BJ (cell line): ENCODE measurements at regions not wholly inside any gene's neighbourhood (a gene's known extent, or its start where the extent isn't known, plus 50 kb on each side); places are given as distances from the start of the nearest gene placed in this dataset.

Experiments used
- CTCF ChIA-PET: fragments of 350-600 bp; formaldehyde crosslinking; extraction: SDS; loops from one replicate; lab custom pipeline; 2021; ENCODE audit warnings: antibody characterized with exemption, inconsistent platforms; lab: Yijun Ruan, JAX
- POLR2A ChIA-PET: fragments of 300-600 bp; sonication (Branson Sonifier 250); formaldehyde crosslinking; extraction: SDS; loops from one replicate; lab custom pipeline; 2021; ENCODE audit warnings: antibody characterized with exemption; lab: Charles Lee
- DNase-seq: peaks from one replicate; pipeline ENCODE4 v3.0.0-alpha.2; 2011; ENCODE audit warnings: low read depth
- H3K27me3 ChIP-seq: 2 replicates; pipeline ENCODE4 v1.6.0; 2011; ENCODE audit warnings: low read length; ENCODE audit not compliant: control insufficient read depth, insufficient read depth
- H3K36me3 ChIP-seq: 2 replicates; pipeline ENCODE4 v1.5.1; 2011; ENCODE audit warnings: low read length; ENCODE audit not compliant: control insufficient read depth, insufficient read depth
- H3K4me3 ChIP-seq: 2 replicates; pipeline ENCODE4 v1.5.1; 2011; ENCODE audit warnings: low read depth, mild to moderate bottlenecking, control low read depth, low read length
- CTCF ChIP-seq: IDR thresholded peaks from 2 replicates; pipeline ENCODE4 v1.5.1; 2011; ENCODE audit warnings: low read depth, mild to moderate bottlenecking, control low read depth, inconsistent platforms, low read length, moderate library complexity; ENCODE audit not compliant: insufficient read depth

GRCh38 chrX:134713618-134714107 lies 55.4 kb upstream of the PLAC1 start:
- DNase-seq, result no peak
- Histone ChIP-seq H3K36me3 (no peaks in the 10 kb centered on the region), H3K4me3 (no peak overlapping the region), H3K27me3 (no peaks in the 10 kb centered on the region)
- no peak for TF ChIP-seq CTCF
- POLR2A ChIA-PET, result no interaction called here
- CTCF ChIA-PET, result no interaction called here

- DNase-seq, result no peak
- TF ChIP-seq CTCF, result no peak
- H3K27me3 ChIP-seq, result no peaks in the 10 kb centered on the region
- H3K36me3 ChIP-seq, result no peaks in the 10 kb centered on the region
- CTCF ChIA-PET, result no interaction called here
- POLR2A ChIA-PET, result no interaction called here
- H3K4me3 ChIP-seq, result no peak overlapping the region
Measured at GRCh38 chrX:134712272-134712671, 54.0 kb upstream of the PLAC1 start.

- no peak for TF ChIP-seq CTCF
Measured at GRCh38 chrX:134711135-134711921, 53.1 kb upstream of the PLAC1 start.

More at GRCh38 chrX:134711135-134711921, 53.1 kb upstream of the PLAC1 start:
- ChIA-PET POLR2A (no interaction called here), CTCF (no interaction called here)
- Histone ChIP-seq H3K27me3 (no peaks in the 10 kb centered on the region), H3K36me3 (no peaks in the 10 kb centered on the region), H3K4me3 (no peak overlapping the region)
- DNase-seq, result no peak
